Epithelial cell of proximal tubule (primary cell): ENCODE measurements at regions not wholly inside any gene's neighbourhood (a gene's known extent, or its start where the extent isn't known, plus 50 kb on each side); places are given as distances from the start of the nearest gene placed in this dataset.
"Not testable (repeated sequence)": the region's sequence is repeated elsewhere in the genome, so short reads cannot be mapped to it uniquely, and the experiment has no call there.

Source experiments
- DNase-seq: peaks from one replicate; pipeline ENCODE4 v3.0.0-alpha.2; 2011; ENCODE audit warnings: low read depth
- H3K4me3 ChIP-seq: 2 replicates; pipeline ENCODE4 v1.5.1; 2011; ENCODE audit warnings: low read depth, mild to moderate bottlenecking, low read length
- CTCF ChIP-seq: conservative IDR thresholded peaks from 2 replicates; pipeline ENCODE4 v1.5.1; 2012; ENCODE audit warnings: low read depth, mild to moderate bottlenecking, low read length

GRCh38 chr4:137738375-137738990, 206.2 kb upstream of the PCDH18 start:
- H3K4me3 ChIP-seq: no peak overlapping the region
- no peak for TF ChIP-seq CTCF
- DNase-seq: no peak

- DNase-seq: no peak
- no peak for TF ChIP-seq CTCF
- H3K4me3 ChIP-seq: no peak overlapping the region
Measured at GRCh38 chr4:137735561-137736104, 203.3 kb upstream of the PCDH18 start.

GRCh38 chr4:137733174-137734141, 201.2 kb upstream of the PCDH18 start:
- not testable (repeated sequence) for H3K4me3 ChIP-seq, DNase-seq
- peak; percentile 61 for TF ChIP-seq CTCF

GRCh38 chr4:137722910-137723309, 190.6 kb upstream of the PCDH18 start:
- no peak overlapping the region for H3K4me3 ChIP-seq
- no peak for TF ChIP-seq CTCF
- DNase-seq: no peak

- TF ChIP-seq CTCF: no peak
- DNase-seq: no peak
- no peak overlapping the region for H3K4me3 ChIP-seq
Measured at GRCh38 chr4:137711502-137711901, 179.2 kb upstream of the PCDH18 start.

GRCh38 chr4:137707626-137708025, 175.3 kb upstream of the PCDH18 start:
- no peak overlapping the region for H3K4me3 ChIP-seq
- TF ChIP-seq CTCF: no peak
- no peak for DNase-seq
